ENCODE measurements at regions not wholly inside any gene's neighbourhood (a gene's known extent, or its start where the extent isn't known, plus 50 kb on each side); places are given as distances from the start of the nearest gene placed in this dataset.

DNA sequence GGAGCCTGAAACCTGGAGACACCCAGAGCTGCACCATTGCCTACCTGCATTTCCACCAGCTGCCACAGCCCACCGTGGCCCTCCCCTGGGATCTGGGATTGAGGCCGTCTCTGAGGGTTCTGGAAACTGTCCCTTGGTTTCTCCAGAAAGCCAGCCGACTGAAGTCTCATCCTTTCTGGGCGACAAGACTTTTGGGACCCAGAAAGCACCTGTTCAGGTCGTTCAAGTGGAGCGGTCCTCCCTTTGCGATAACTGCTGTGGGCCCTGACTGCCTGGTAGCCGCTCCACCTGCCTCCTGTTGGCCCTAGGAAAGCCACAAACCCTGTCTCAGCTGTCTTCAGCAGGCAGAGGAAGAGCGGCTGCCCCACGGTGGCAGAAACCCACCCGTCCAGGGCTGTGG is 346.0 kb upstream of the MKI67 start:
- Histone ChIP-seq H3K4me1 (ENCODE audit: control insufficient read depth in 2 of 2, insufficient read depth in 2 of 2, low read length in 2 of 2) (no peaks in the 10 kb centered on the region), H3K9me3 (ENCODE audit: control insufficient read depth in 2 of 2, insufficient read depth in 1 of 2, low read length in 1 of 2) (no peaks in the 10 kb centered on the region), H3K27me3 (ENCODE audit: control insufficient read depth in 2 of 2, insufficient read depth in 1 of 2, low read length in 1 of 2) (no peaks in the 10 kb centered on the region), H3K27ac (ENCODE audit: low read depth in 1 of 2, low read length in 1 of 2) (no peak overlapping the region), H3K4me3 (ENCODE audit: low read length in 2 of 2) (no peak overlapping the region), H3K36me3 (ENCODE audit: control insufficient read depth in 2 of 2, insufficient read depth in 2 of 2, low read length in 1 of 2) (no peaks in the 10 kb centered on the region)
- WGBS = 89% methylated on average over 11 of the region's 11 CpGs
- DNase-seq (ENCODE audit: low read depth in 6 of 9, low spot score in 9 of 9) = no peak

DNA sequence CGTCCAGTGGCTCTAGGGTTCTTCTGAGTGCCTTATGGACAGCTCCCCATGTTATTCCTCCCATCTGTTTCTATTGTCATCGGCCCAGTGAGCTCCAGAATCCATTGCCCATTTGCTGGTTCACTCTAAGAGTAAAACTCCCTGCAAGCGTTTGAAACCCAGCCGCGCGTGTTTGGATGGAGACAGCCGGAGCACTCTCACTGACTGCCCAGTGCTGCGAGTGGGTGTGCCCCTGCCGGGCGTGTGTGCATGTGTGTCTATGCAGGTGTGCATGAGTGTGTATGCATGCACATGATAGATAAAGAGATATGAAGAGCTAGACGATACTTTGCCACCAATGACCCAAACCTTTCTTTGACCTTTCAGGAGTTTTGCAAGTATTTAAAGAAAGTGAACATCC is 347.2 kb upstream of the MKI67 start:
- Histone ChIP-seq H3K4me1 (ENCODE audit: control insufficient read depth in 2 of 2, insufficient read depth in 2 of 2, low read length in 2 of 2) (no peaks in the 10 kb centered on the region), H3K27ac (ENCODE audit: low read depth in 1 of 2, low read length in 1 of 2) (no peak overlapping the region), H3K4me3 (ENCODE audit: low read length in 2 of 2) (no peak overlapping the region), H3K9me3 (ENCODE audit: control insufficient read depth in 2 of 2, insufficient read depth in 1 of 2, low read length in 1 of 2) (no peaks in the 10 kb centered on the region), H3K36me3 (ENCODE audit: control insufficient read depth in 2 of 2, insufficient read depth in 2 of 2, low read length in 1 of 2) (no peaks in the 10 kb centered on the region), H3K27me3 (ENCODE audit: control insufficient read depth in 2 of 2, insufficient read depth in 1 of 2, low read length in 1 of 2) (no peaks in the 10 kb centered on the region)
- no peak for DNase-seq (ENCODE audit: low read depth in 6 of 9, low spot score in 9 of 9)
- 91% methylated on average over 11 of the region's 11 CpGs for WGBS

DNA sequence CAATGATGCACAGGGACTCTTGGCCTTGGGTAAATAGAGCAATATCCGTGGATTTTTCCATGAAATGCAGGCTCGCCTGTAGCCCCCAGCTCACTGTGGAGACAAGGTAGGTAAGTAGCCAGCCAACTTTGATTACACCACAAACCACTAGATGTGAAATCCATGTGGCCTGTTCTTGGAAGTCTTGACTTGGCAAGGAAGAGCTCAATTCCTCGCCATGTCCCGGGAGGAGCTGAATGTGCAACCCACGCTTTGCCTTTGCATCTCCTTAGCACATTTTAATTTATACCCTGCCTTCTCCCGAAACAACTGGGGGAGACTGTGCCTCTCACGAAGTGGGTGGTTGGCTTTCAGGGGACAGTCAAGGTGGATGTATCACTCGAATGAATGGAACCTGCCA is 347.7 kb upstream of the MKI67 start:
- H3K4me3 ChIP-seq (ENCODE audit: low read length in 2 of 2) = no peak overlapping the region
- WGBS = 85% methylated on average over 8 of the region's 8 CpGs
- no peak for DNase-seq (ENCODE audit: low read depth in 6 of 9, low spot score in 9 of 9)
- no peaks in the 10 kb centered on the region for H3K36me3 ChIP-seq (ENCODE audit: control insufficient read depth in 2 of 2, insufficient read depth in 2 of 2, low read length in 1 of 2)
- no peaks in the 10 kb centered on the region for H3K27me3 ChIP-seq (ENCODE audit: control insufficient read depth in 2 of 2, insufficient read depth in 1 of 2, low read length in 1 of 2)
- H3K4me1 ChIP-seq (ENCODE audit: control insufficient read depth in 2 of 2, insufficient read depth in 2 of 2, low read length in 2 of 2) = no peaks in the 10 kb centered on the region
- no peaks in the 10 kb centered on the region for H3K9me3 ChIP-seq (ENCODE audit: control insufficient read depth in 2 of 2, insufficient read depth in 1 of 2, low read length in 1 of 2)
- H3K27ac ChIP-seq (ENCODE audit: low read depth in 1 of 2, low read length in 1 of 2) = no peak overlapping the region

DNA sequence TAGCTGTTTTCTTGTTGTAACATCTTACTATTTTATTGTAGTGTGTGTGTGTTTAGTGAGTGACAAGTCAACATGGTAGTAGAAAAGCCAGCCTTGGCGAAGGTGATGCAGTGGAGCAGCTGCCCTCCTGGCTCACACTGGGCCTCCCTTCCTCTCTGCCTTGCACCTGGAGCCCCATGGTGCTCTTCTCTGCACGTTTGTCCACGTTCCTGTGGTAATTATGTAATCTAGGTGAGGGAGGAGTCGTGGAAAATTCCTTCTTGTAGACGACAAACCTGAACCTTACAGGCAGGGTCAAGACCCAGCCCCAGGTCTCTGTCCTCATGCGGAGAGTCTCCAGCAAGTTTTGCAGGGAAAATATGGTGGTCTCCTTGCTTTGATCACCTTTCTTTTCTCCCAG is 348.3 kb upstream of the MKI67 start:
- Histone ChIP-seq H3K9me3 (ENCODE audit: control insufficient read depth in 2 of 2, insufficient read depth in 1 of 2, low read length in 1 of 2) (no peaks in the 10 kb centered on the region), H3K4me3 (ENCODE audit: low read length in 2 of 2) (no peak overlapping the region), H3K27ac (ENCODE audit: low read depth in 1 of 2, low read length in 1 of 2) (no peak overlapping the region), H3K4me1 (ENCODE audit: control insufficient read depth in 2 of 2, insufficient read depth in 2 of 2, low read length in 2 of 2) (no peaks in the 10 kb centered on the region), H3K36me3 (ENCODE audit: control insufficient read depth in 2 of 2, insufficient read depth in 2 of 2, low read length in 1 of 2) (no peaks in the 10 kb centered on the region), H3K27me3 (ENCODE audit: control insufficient read depth in 2 of 2, insufficient read depth in 1 of 2, low read length in 1 of 2) (no peaks in the 10 kb centered on the region)
- DNase-seq (ENCODE audit: low read depth in 6 of 9, low spot score in 9 of 9) = no peak
- 78% methylated on average over 6 of the region's 6 CpGs for WGBS

DNA sequence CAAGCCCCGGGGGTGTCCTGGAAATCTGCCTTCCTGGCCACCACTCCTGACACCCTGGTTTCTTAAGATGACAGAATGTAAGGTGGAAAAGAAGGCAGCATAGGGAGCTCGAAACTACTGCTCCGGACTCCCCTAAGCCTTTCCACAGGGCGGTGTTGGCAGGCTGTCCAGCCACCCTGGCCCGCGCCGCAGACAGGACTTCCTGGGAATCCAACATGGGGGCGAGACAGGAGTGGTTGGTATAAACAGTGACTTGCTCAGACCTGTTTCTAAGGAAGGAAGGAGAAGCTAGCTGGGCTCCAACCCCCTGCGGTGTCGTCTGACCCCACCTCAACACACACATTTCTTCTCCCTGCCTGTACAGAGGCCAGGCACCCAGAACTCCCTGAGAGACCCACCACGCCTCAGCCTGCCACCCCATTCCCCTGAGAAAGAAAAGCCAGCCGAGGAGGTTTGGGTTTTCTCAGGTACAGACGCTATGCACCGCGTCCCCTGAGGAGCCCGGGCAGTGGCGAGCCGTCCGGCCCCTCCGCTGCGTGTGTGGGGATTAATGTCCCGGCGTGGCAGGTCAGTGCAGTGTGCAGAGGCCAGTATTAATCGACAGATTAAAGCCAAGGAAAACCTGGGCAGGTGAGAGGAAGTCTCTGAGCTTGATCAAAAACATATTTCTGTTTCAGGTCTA is 349.6 kb upstream of the MKI67 start:
- Histone ChIP-seq H3K27ac (ENCODE audit: low read depth in 1 of 2, low read length in 1 of 2) (no peak overlapping the region), H3K27me3 (ENCODE audit: control insufficient read depth in 2 of 2, insufficient read depth in 1 of 2, low read length in 1 of 2) (no peaks in the 10 kb centered on the region), H3K4me1 (ENCODE audit: control insufficient read depth in 2 of 2, insufficient read depth in 2 of 2, low read length in 2 of 2) (no peaks in the 10 kb centered on the region), H3K9me3 (ENCODE audit: control insufficient read depth in 2 of 2, insufficient read depth in 1 of 2, low read length in 1 of 2) (no peaks in the 10 kb centered on the region), H3K4me3 (ENCODE audit: low read length in 2 of 2) (no peak overlapping the region), H3K36me3 (ENCODE audit: control insufficient read depth in 2 of 2, insufficient read depth in 2 of 2, low read length in 1 of 2) (no peaks in the 10 kb centered on the region)
- DNase-seq (ENCODE audit: low read depth in 6 of 9, low spot score in 9 of 9) = no peak
- WGBS = 88% methylated on average over 24 of the region's 24 CpGs

DNA sequence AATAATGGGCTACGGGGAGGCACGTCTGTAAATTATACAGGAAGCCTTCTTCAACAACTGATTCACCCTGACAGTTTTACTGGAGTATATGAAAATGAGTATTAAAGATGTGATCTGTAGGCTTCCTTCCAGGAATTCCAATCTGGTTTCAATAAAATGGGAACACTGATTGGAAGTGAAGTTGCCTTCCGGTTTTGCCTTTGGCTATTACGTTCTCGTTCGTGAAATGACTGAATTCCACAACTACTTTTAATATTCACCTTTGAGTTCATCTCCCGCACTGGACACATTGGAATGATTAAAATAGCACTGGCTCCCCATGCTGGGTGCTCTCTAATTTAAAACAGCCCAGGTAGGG is 350.1 kb upstream of the MKI67 start:
- 93% methylated on average over 7 of the region's 7 CpGs for WGBS
- no peak for DNase-seq (ENCODE audit: low read depth in 6 of 9, low spot score in 9 of 9)
- H3K27ac ChIP-seq (ENCODE audit: low read depth in 1 of 2, low read length in 1 of 2) = no peak overlapping the region

DNA sequence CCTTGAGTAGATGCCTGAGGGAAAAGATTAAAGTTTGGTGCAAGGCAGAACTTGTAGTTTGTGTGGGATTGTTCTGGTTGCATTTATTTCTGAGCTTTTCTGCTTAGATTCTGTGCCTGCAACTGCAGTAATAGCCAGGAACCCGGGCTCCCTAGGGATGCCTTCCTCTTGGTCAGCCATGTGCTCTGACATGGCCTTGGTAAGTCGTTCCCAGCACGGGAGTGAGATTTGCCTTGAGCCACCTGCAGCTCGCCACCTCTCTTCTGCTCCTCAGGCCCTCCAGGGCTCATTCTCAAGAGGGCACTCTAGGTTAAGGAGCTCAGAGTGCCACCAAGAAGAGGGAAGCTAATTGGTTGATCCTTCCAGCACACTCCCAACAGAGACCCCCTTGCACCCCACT is 350.6 kb upstream of the MKI67 start:
- Histone ChIP-seq H3K27ac (ENCODE audit: low read depth in 1 of 2, low read length in 1 of 2) (no peak overlapping the region), H3K4me3 (ENCODE audit: low read length in 2 of 2) (no peak overlapping the region), H3K27me3 (ENCODE audit: control insufficient read depth in 2 of 2, insufficient read depth in 1 of 2, low read length in 1 of 2) (no peaks in the 10 kb centered on the region), H3K36me3 (ENCODE audit: control insufficient read depth in 2 of 2, insufficient read depth in 2 of 2, low read length in 1 of 2) (no peaks in the 10 kb centered on the region), H3K9me3 (ENCODE audit: control insufficient read depth in 2 of 2, insufficient read depth in 1 of 2, low read length in 1 of 2) (no peaks in the 10 kb centered on the region), H3K4me1 (ENCODE audit: control insufficient read depth in 2 of 2, insufficient read depth in 2 of 2, low read length in 2 of 2) (no peaks in the 10 kb centered on the region)
- DNase-seq (ENCODE audit: low read depth in 6 of 9, low spot score in 9 of 9) = no peak
- 67% methylated on average over 4 of the region's 4 CpGs for WGBS

More for the DNA sequence above, 350.1 kb upstream of the MKI67 start:
- Histone ChIP-seq H3K4me1 (ENCODE audit: control insufficient read depth in 2 of 2, insufficient read depth in 2 of 2, low read length in 2 of 2) (no peaks in the 10 kb centered on the region), H3K9me3 (ENCODE audit: control insufficient read depth in 2 of 2, insufficient read depth in 1 of 2, low read length in 1 of 2) (no peaks in the 10 kb centered on the region), H3K4me3 (ENCODE audit: low read length in 2 of 2) (no peak overlapping the region), H3K36me3 (ENCODE audit: control insufficient read depth in 2 of 2, insufficient read depth in 2 of 2, low read length in 1 of 2) (no peaks in the 10 kb centered on the region), H3K27me3 (ENCODE audit: control insufficient read depth in 2 of 2, insufficient read depth in 1 of 2, low read length in 1 of 2) (no peaks in the 10 kb centered on the region)

DNA sequence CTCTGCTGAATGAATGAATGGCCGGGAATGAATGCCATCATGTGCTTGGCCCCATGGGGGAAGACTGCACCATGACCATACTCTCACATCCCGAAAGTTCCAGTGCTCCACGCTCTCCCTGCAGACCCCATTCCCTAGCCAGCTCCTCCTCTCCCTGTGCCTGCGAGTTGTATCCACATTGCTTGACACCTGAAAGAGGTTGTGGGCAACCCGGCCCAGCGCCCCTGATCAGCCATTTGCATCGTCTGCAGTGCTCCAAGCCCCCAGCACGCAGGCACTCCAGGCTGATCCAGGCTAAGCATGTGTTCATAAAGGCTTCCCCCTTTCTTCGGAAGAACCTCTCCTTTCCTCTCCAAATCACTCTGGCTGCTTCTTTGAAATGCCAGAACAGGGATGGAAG is 354.4 kb upstream of the MKI67 start:
- H3K4me3 ChIP-seq (ENCODE audit: low read length in 2 of 2) = no peak overlapping the region
- H3K36me3 ChIP-seq (ENCODE audit: control insufficient read depth in 2 of 2, insufficient read depth in 2 of 2, low read length in 1 of 2) = no peaks in the 10 kb centered on the region
- no peaks in the 10 kb centered on the region for H3K9me3 ChIP-seq (ENCODE audit: control insufficient read depth in 2 of 2, insufficient read depth in 1 of 2, low read length in 1 of 2)
- H3K27me3 ChIP-seq (ENCODE audit: control insufficient read depth in 2 of 2, insufficient read depth in 1 of 2, low read length in 1 of 2) = no peaks in the 10 kb centered on the region
- H3K27ac ChIP-seq (ENCODE audit: low read depth in 1 of 2, low read length in 1 of 2) = no peak overlapping the region
- DNase-seq (ENCODE audit: low read depth in 6 of 9, low spot score in 9 of 9) = no peak
- 72% methylated on average over 9 of the region's 9 CpGs for WGBS
- H3K4me1 ChIP-seq (ENCODE audit: control insufficient read depth in 2 of 2, insufficient read depth in 2 of 2, low read length in 2 of 2) = no peaks in the 10 kb centered on the region

DNA sequence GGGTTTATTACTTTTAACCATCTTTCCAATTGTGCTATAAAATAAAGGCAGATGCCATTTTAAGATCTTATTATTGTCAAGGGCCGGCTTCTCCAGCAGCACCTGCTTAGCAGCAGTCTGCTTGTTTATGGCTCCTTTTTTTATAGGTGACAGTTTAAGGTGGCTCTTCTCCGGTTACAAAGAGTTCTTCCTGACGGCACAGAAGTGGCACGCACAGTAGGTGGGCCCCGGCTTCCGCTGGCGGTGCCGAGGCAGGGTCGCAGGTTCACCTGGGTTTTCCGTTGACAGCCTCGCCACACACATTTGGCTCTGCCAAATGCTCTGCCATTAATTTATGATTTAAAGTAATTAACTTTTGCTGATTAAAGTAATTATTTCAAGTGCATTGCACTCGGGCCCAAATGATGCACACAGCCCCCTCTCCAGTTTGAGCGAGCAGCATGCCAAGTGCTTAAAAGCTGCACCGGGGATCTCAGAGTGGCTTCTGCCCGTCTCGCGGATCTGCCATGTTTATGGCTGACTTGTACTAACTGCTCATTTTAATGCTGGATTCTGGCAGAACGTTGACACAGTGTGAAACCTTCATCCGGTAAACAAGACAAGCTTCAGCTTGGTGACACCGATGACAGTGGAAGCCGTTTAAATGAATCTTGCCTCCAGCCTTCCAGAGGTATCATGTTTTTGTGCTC is 355.1 kb upstream of the MKI67 start:
- no peaks in the 10 kb centered on the region for H3K36me3 ChIP-seq (ENCODE audit: control insufficient read depth in 2 of 2, insufficient read depth in 2 of 2, low read length in 1 of 2)
- DNase-seq (ENCODE audit: low read depth in 6 of 9, low spot score in 9 of 9) = no peak
- no peak overlapping the region for H3K27ac ChIP-seq (ENCODE audit: low read depth in 1 of 2, low read length in 1 of 2)
- H3K9me3 ChIP-seq (ENCODE audit: control insufficient read depth in 2 of 2, insufficient read depth in 1 of 2, low read length in 1 of 2) = no peaks in the 10 kb centered on the region
- 69% methylated on average over 21 of the region's 21 CpGs for WGBS
- no peak overlapping the region for H3K4me3 ChIP-seq (ENCODE audit: low read length in 2 of 2)
- H3K27me3 ChIP-seq (ENCODE audit: control insufficient read depth in 2 of 2, insufficient read depth in 1 of 2, low read length in 1 of 2) = no peaks in the 10 kb centered on the region
- no peaks in the 10 kb centered on the region for H3K4me1 ChIP-seq (ENCODE audit: control insufficient read depth in 2 of 2, insufficient read depth in 2 of 2, low read length in 2 of 2)

Measured in thymus (tissue), 11 donors.